ENCODE measurements at regions not wholly inside any gene's neighbourhood (a gene's known extent, or its start where the extent isn't known, plus 50 kb on each side); places are given as distances from the start of the nearest gene placed in this dataset.
"Not testable (repeated sequence)": the region's sequence is repeated elsewhere in the genome, so short reads cannot be mapped to it uniquely, and the experiment has no call there.

DNA sequence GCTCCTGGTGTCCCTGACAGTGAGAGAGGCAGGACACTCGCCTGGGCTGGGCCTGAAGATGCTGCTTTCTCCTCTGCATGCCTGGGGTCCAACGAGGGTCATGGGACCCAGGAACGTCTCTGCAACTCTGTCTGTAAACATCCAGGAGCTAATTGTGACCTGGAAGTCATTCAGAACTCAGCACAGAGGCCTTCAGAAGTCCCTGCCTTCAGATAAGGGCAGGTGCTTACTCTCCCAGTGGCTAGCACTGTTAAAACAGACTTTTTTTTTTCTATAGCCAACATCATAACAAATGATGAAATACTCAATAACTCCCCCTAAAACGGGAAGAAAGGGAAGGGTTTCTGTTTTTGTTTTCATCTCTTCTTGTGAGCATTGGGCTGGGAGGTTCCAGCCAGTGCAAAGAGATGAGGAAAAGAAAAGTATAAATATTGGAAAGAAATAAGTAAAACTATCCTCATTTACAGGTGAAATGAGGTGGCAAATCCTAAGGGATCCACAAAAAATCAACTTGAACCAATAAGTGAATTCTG, 118.3 kb upstream of the FAM20C start:
- H3K4me3 ChIP-seq (ENCODE audit: low read depth, low read length); DNase-seq (ENCODE audit: low read depth, low spot score); in situ Hi-C loops (cut with HindIII; ENCODE audit: low sequenced_read_pairs): not testable (repeated sequence)

DNA sequence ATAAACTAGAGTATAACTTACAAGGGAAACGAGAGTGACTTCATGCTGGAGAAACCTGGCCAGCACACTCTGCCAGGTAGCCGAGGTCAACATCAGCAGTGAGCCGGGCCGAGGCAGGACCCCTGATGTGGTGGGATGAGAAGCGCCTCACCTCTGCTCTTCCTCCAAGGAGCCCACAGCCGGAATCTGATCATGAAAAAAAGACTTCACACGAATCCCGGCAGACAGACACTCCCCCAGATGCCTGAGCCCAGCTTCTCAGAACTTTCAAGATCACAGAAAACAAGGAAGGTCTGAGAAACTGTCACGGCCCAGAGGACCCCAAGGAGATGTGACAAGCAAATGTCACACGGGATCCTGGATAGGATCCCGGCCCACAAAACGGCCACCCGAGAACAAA, 116.9 kb upstream of the FAM20C start:
- DNase-seq (ENCODE audit: low read depth, low spot score); H3K4me3 ChIP-seq (ENCODE audit: low read depth, low read length); in situ Hi-C loops (cut with HindIII; ENCODE audit: low sequenced_read_pairs): not testable (repeated sequence)

DNA sequence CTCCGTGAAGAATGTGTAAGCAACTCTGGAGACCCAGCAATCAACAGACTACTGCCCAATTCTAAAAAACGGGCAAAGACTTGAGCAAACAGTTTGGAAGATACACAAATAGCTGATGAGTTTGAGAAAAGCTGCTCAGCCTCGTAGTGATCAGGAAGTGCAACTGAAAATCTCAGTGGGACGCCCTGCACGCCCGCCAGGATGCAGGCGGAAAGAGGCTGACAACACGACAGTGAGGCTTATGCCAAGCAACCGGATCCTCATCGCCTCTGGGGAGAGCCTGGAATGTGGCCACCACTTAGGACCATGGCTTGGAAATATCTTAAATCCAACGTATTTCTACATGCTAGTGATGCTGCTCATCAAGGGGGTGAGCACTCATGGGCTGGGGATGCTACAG, 116.2 kb upstream of the FAM20C start:
- DNase-seq (ENCODE audit: low read depth, low spot score); in situ Hi-C loops (cut with HindIII; ENCODE audit: low sequenced_read_pairs); H3K4me3 ChIP-seq (ENCODE audit: low read depth, low read length): not testable (repeated sequence)

DNA sequence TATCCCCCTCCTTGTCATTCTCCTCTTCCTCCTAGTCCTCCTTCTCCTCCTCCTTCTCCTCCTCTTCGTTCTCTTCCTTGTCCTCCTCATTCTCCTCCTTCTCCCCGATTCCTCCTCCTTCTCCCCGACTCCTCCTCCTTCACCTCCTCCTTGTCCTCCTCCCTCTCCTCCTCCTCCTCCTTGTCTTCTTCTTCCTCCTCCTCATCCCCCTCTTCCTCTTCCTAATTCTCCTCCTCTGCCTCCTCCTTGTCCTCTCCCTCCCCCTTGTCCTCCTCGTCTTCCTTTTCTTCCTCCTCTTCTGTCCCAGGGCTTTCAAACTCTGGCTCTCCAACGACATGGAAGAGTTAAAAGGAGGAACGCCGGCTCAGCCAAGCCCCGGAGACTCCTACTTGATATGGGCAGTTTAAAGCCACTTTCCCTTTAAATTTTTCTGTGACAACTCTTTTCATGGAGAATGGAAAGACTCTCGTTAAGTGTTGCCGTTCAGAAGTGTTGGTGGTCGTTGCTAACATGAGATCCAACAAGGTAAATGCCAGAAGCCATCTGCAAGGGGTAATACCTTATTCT, 115.5 kb upstream of the FAM20C start:
- H3K4me3 ChIP-seq (ENCODE audit: low read depth, low read length); DNase-seq (ENCODE audit: low read depth, low spot score); in situ Hi-C loops (cut with HindIII; ENCODE audit: low sequenced_read_pairs): not testable (repeated sequence)

DNA sequence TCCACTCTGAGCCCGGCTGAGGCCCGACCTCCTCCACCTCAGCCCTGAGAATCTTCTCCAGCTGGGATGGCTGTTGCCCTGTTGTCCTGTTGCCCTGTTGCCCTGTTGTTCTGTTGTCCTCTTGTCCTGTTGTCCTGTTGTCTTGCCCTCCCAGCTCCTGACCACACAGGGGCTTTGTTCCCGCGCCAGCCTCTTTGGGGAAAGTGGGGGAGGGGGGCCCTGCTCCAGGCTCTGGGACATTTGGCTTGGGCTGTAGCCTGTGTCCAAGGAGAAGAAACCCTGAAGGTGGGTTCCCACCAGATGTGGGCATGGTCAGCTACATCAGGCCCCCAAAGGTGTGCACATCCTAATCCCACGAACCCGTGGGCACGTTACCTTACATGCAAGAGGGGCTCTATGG, 113.5 kb upstream of the FAM20C start:
- in situ Hi-C loops (cut with HindIII; ENCODE audit: low sequenced_read_pairs); DNase-seq (ENCODE audit: low read depth, low spot score): not testable (repeated sequence)

DNA sequence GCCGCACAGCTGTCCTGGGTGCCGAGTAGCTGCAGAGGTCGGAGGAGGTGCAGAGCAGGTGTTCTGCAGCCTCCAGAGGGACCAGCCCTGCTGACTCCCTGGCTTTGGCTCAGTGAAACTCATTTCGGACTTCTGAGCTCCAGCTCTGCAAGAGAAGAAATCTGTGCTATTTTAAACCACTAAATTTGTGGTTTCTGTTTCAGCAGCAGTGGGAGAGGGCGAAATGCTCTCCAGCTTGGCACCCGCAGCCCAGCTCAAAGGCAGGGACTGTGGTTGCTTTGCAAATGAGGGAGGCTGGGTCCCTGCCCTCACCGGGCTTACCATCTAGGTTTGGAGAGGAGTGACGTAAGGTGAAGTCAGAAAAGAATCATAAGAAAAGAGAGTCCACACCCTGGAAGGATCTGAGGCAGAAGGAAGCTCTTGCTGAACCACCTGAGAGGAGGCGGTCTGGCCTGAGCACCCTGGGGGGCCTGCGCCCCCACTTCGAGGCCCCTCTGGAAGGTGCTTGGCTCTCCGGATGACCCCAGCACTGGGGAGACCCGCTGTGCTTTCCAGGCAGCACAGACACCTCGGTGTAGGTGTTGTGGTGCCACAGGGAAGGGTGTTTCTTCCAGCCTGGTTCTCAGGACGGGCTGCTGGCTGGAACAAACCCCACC, 112.8 kb upstream of the FAM20C start:
- in situ Hi-C loops (cut with HindIII; ENCODE audit: low sequenced_read_pairs); H3K4me3 ChIP-seq (ENCODE audit: low read depth, low read length); DNase-seq (ENCODE audit: low read depth, low spot score): not testable (repeated sequence)

More for the DNA sequence above, 113.5 kb upstream of the FAM20C start:
- H3K4me3 ChIP-seq (ENCODE audit: low read depth, low read length) = not testable (repeated sequence)

DNA sequence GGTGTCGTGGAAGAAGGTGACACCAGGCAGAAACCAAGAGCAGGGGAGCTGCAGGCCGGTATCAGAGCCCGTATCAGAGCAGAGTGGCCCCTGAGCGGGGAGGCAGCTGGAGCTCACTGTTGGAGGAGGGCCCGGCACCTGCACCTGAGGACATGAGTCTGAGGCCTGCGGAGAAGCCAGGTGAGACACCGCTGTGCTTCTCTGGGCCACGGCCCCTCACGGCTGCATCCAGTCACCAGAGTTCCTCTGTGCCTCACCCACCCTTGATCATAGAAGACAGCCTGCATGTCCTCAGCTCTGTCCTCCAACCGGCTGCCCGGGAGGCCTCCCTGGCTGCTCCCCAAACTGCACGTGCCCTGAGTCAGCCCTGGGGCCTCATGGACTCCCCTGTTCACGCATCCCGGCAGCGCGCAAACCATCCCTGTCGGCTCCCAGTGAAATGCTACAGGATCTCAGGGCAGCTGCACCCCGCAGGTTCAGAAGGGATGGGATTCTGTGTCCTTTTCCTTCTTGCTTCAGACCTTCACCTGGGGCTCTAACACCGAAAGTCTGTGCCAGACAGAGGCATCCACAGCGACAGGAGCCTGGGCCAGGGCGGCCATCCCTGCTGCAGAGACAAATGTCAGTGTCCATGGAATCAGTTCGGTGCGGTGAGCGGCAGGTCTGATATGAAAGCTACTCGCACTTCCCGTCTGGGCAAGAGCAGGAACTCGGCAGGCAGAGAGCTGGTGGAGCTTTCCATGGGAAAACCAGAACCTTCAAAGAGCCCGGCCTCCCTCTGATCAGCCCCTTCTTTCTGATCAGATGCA, 111.9 kb upstream of the FAM20C start:
- H3K4me3 ChIP-seq (ENCODE audit: low read depth, low read length) = no peak overlapping the region
- TF ChIP-seq, protein P1, sequence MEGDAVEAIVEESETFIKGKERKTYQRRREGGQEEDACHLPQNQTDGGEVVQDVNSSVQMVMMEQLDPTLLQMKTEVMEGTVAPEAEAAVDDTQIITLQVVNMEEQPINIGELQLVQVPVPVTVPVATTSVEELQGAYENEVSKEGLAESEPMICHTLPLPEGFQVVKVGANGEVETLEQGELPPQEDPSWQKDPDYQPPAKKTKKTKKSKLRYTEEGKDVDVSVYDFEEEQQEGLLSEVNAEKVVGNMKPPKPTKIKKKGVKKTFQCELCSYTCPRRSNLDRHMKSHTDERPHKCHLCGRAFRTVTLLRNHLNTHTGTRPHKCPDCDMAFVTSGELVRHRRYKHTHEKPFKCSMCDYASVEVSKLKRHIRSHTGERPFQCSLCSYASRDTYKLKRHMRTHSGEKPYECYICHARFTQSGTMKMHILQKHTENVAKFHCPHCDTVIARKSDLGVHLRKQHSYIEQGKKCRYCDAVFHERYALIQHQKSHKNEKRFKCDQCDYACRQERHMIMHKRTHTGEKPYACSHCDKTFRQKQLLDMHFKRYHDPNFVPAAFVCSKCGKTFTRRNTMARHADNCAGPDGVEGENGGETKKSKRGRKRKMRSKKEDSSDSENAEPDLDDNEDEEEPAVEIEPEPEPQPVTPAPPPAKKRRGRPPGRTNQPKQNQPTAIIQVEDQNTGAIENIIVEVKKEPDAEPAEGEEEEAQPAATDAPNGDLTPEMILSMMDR (IDR thresholded peaks at IDR 0.05; ENCODE audit: low read depth, low read length) = no peak
- in situ Hi-C loops (cut with HindIII; ENCODE audit: low sequenced_read_pairs) = no loop called here
- DNase-seq (ENCODE audit: low read depth, low spot score) = no peak

DNA sequence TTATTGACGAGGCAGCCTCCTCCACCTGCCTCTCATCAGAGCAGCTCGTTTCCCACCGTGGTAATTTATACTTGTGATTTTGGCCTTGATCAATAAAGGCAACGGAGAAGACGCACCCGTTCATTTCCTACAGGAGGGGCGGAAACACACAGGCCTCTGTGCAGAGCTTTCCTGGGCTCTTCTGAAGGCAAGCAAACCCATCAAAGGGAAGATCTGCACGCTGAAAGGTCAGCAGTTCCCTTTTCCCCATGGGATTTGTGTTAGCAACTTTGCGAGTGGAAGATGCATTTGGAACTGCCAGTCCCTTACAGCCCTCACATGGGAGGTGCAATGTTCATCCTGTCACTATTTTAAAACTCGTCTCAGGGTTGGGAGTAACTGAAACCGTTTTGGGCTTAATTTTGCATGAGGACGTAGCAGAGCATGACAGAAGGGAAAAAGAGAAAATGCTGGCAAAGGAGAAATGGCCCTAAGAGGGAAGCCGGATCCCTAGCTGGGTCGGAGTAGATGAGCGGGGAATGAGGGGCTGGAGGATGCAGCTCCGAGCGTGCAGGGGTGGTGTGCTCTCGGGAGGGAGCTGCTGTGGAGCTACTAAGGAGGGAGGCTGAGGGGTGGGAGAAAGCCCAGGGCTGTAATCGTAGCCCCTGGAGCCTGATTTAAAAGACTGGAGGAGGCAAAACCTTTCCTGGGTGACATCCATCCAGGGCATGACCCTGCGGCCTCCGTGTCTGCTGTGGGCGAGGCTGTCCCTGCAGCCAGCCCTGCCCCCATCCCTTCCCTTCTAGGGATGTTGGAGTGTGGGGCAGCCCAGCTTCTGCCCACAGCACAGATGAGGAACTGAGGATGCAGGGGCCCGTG, 111.1 kb upstream of the FAM20C start:
- in situ Hi-C loops (cut with HindIII; ENCODE audit: low sequenced_read_pairs) = no loop called here
- DNase-seq (ENCODE audit: low read depth, low spot score) = no peak
- H3K4me3 ChIP-seq (ENCODE audit: low read depth, low read length) = no peak overlapping the region
- TF ChIP-seq, protein P1 (IDR thresholded peaks at IDR 0.05; ENCODE audit: low read depth, low read length) = no peak

DNA sequence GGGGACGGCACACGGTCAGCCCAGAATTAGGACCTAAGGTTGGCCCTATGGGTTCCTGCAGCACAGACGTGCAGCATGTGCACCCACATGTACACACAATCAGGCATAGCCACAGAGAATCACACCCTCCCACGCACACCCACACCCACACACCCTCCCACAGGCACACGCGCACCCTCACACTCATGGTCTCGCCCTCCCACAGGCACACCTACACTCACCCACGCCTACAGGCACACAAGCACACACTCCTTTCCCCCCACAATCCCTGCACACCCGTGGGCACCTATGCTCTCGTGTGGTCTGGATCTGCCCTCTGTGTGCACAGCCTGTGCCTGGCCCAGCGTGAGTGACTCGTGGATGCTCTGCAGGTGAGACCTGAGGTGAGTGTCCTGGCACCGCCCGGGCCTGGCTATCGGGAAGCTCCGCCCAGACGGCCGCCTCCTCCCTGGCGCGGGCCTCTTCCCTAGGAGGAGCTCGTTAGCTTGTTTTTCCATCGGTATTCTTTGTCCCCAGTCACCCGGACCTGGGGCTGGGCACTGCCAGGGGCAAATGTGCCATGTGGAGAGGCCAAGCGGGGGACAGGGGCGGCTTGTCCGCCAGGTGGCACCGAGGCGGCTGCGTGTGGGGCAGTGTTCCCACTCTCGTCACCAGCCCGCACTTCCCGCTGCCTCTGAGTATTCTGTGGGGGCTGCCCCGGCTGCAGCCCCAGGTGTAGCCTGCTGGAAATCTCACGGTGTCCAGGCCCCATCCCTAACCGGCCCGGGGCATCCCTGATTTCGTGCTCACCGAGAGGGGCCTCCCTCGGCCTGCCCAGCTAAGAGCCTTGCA, 110.2 kb upstream of the FAM20C start:
- DNase-seq (ENCODE audit: low read depth, low spot score) = no peak
- TF ChIP-seq, protein P1 (IDR thresholded peaks at IDR 0.05; ENCODE audit: low read depth, low read length) = no peak
- in situ Hi-C loops (cut with HindIII; ENCODE audit: low sequenced_read_pairs) = no loop called here
- H3K4me3 ChIP-seq (ENCODE audit: low read depth, low read length) = no peak overlapping the region
